Brain pericyte (primary cell): ENCODE measurements at regions not wholly inside any gene's neighbourhood (a gene's known extent, or its start where the extent isn't known, plus 50 kb on each side); places are given as distances from the start of the nearest gene placed in this dataset.

Source experiments
- DNase-seq: peaks from one replicate; pipeline ENCODE4 v3.0.0-alpha.2; 2012; ENCODE audit warnings: low read depth, low spot score

DNA sequence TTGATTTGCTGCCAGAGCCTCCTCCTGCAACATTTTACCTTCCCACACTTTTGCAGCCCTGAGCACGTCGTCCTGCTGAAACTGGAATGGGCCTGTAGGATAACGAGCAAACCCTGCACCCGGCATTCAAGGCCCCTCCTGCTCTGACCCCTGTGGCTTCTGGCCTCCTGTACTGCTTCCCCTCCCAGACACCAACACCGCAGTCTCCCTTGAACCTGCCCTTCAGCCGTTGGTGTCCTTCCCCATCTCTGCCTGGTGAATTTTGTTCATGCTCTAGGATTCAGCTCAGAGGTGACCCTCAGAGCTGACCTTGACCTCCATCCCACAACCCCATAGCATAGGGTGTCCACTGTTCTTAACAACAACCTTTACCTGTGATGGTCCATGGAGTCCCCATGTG is 535.1 kb downstream of the MATN1 start:
- no peak for DNase-seq

DNA sequence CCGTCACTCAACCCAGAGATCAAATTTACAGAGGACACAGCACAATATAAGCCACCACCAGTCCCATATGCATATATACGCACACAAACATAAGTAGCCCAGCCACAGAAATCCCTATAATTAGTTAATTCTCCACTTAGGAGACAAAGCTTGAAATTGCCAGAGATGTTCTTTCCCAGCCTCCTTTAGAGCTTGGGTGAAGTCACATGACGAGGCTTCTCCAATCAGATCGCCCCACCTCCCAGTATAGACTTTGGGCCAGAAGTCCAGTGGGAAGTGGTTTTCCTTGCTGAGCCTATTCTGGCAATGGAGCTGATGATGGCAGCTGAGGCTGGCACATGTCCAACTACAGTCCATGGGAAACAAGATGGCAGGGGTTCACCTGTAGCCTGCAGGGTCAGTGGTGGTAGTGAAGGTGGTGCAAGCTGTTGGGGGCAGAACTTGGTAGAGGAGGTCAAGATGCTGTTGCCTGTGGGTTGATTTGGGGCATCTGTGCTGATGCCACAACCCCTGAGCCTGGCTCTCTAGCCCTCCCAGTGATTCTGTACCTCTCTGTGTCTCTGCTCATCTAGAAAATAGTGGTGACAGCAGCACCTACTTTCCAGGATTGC is 535.9 kb downstream of the MATN1 start:
- no peak for DNase-seq

DNA sequence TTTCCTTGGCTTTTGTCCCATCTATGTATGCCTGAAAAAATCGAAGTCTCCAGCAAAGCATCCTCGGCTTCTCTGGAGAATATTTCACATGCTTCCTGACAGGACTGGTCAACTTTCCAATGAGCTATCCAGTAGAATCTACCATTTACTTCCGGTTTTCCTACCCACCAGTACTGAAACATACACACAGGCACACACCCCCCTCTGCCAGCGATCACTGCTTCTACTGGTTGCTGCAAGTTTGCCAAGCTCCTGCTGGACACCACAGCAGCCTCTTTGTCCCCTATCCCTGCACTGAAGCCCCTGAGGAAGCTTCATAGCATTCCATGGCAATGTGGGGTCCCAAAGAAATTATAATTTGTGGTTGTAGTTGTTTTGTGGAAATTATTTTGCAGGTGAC is 536.8 kb downstream of the MATN1 start:
- DNase-seq = no peak

GRCh38 chr1:30185809-30186208 is 537.6 kb downstream of the MATN1 start:
- no peak for DNase-seq

DNA sequence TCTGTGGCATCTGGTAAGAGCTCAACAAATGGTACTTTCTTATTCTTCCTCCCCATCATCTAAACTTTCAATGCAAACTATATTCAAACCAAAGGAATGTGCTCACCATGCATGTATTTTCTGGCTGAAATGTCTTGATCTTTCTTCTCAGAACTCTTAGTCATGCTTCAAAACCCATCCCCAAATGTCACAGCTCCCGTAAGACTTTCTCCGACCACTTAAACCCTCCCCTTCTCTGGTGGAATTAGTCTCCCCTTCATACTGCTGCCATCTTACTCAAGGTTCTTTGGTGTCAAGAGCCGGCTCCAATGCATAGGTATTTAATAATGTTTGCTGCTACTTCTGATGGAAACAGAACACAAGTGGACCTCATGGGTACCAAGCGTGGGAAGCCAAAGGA is 538.1 kb downstream of the MATN1 start:
- DNase-seq = no peak

DNA sequence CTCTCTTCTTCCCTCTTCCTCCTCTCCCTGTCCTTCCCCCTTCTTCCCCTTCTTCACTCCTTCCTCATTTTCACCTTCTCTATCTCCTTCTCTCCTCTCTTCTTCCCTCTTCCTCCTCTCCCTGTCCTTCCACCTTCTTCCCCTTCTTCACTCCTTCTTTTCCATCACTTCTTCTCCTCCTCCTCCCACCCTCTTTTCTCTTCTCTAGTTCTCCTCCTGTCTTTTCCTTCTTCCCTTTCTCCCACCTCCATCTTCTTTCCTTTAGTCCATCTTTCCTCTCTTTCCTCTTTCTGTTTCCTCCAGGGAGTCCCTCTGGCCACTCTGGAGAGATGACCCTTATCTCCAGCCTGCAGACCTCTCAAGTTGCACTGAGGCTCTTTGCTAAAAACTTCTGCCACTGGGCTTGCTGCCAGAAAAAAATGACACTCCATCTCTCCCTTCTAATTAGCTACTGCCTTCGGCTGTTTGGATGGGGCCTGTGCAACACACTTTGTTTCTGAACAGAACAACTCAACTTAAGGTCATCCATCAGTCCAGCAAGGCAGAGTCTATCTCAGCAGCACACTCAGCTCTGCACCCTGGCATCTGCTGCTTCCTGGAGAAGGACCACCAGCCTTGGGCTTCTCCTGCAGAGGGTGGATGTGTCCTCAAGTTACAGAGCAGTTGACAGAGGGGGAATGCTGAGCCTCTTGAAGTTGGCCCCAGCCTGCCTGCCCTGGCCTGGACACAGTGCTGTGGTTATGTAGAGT is 538.8 kb downstream of the MATN1 start:
- DNase-seq = no peak

GRCh38 chr1:30183895-30184294 is 539.5 kb downstream of the MATN1 start:
- DNase-seq = no peak

DNA sequence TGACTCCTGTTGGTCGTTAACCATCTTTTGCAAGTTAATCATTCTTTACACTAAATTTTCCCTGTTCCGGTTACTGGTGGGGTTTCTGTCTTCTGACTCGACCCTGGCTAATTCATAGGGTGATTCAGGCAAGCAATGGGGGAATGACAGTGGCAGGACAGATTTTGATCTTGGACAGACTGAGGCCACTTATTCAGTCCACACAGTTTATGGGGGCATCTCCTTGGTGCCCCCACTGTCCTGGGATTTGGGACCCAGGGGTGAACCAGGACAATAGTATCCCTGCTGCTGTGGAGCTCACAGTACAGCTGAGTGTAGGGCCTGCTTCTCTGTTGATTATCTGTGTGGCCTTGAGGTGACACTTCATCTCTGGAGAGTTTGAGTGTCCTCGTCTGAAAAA is 540.4 kb downstream of the MATN1 start:
- no peak for DNase-seq

DNA sequence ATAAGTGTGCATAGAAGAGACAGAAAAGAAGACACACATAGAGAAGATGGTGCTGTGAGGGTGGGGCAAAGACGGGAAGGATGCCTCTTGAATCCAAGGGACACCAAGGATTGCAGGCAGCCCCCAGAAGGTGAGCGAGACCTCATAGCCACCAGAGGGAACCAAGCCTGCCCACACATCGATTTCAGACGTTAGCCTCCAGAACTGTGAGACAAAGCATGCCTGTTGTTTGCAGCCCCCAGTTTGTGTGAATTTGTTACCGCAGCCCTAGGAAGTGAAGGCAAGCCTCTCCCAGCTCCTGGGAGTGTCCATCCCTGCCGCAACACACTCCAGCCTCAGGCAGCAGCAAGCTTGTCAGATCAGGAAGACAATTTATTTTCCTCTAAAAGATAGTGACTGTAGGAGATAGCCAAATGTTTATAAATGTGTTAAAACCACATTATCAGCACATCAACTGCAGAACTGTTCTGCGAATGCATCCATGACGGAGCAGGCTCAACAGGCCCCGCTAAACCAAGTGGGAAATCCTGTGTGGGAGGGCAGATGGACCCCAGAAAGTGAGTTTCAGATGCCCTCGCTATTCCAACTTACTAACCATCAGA is 543.3 kb downstream of the MATN1 start:
- no peak for DNase-seq

DNA sequence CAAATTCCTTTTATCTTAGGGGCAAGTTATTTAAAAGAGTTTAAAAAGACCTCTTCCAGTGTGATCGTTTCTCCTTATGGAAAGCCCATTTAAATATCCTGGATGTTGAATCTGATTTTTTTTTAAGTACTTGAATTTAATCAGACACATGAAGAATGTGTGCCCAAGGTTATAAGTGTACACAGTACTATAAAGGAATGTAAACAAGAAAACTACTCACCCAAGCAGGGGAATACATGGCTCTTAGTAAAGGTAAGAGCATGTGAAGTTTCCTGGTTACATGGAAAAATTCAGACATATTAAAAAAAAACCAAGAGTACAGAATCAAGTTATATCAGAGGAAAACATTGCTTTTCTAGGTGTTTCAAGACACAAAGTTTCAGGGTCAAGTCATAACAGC is 546.9 kb downstream of the MATN1 start:
- DNase-seq = no peak

DNA sequence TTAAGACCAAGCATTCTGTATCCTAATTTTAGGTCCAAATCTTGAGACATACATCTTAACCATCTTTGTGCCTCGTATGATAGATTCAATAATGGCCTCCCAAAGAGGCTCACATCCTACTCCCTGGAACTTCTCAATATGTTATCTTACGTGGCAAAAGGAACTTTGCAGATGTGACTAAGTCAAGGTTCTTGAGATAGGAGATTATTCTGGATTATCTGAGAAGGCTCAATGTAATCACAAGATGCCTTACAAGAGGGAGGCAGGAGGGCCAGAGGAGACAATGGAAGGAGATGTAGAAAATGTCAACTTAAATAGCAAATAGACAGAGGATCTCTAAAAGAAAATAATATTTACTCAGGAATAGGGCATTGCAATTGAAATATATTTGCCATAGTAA is 548.9 kb downstream of the MATN1 start:
- DNase-seq = no peak

GRCh38 chr1:30173560-30173959 is 549.8 kb downstream of the MATN1 start:
- DNase-seq = no peak

- DNase-seq = no peak
Measured at GRCh38 chr1:30172757-30173156, 550.6 kb downstream of the MATN1 start.

DNA sequence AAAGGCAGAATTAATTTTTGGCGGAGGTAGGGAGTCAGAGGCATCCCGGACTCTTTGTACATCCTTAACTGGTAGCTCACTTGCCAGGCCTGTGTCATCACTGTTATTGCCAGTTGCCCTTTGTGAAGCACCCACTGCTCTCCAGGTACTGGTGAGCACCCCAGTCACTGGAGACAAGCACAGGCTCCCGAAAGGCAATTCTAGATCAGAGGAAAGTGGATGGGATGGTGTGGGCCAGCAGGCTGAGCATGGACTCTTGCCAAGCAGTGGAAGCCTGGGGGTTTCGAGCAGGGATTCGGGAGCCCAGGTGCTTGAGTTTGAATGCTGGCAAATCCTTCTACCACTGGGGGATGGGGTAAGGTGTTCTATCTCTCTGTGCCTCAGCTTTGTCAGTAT is 551.1 kb downstream of the MATN1 start:
- DNase-seq = no peak

- DNase-seq = no peak
Measured at GRCh38 chr1:30171537-30172298, 551.7 kb downstream of the MATN1 start.

DNA sequence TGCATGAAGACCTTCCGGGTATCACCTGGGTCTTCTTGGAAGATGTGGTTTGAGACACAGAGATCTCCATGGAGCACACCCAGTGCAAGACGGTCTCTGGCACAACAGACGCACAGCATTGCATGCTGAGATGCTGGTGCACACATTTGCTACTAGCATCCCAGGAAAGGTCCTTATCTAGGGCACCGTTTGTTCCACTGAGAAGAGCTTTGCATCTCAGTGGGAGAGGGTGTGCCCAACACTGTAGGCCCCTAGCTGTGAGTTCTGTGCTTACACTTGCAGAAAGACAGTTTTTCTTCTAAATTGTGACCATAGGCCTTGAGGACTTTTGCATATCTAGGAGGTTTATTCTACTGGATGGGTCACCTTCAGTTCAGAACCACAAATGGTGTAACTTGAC is 554.1 kb downstream of the MATN1 start:
- no peak for DNase-seq

- DNase-seq = no peak
Measured at GRCh38 chr1:30166174-30166573, 557.2 kb downstream of the MATN1 start.

- DNase-seq = no peak
Measured at GRCh38 chr1:30165116-30165515, 558.3 kb downstream of the MATN1 start.

GRCh38 chr1:30164693-30165092 is 558.7 kb downstream of the MATN1 start:
- no peak for DNase-seq

- no peak for DNase-seq
Measured at GRCh38 chr1:30162565-30162964, 560.8 kb downstream of the MATN1 start.

DNA sequence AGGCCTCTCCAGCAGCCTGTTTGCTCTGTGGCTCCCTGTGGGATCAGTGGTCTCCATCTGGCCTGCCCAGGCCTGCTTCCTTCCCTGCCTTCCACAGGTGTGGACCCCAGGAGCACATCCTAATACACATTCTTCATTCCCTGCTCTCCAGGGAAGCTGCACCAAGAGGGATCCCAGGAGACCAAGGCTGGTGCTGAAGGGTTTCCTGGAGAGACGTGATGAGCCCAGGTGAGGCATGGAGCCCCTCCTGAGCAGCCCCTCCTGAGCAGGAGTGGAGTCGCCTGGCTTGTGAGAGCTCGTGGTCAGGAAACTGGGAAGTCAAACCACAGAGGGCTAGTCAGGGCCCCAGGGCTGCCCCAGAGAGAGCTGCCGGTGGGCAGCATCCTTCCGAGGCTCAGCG is 561.4 kb downstream of the MATN1 start:
- DNase-seq = no peak

- DNase-seq = no peak
Measured at GRCh38 chr1:30160999-30161689, 562.2 kb downstream of the MATN1 start.
